GM12878 (cell line): ENCODE measurements at regions not wholly inside any gene's neighbourhood (a gene's known extent, or its start where the extent isn't known, plus 50 kb on each side); places are given as distances from the start of the nearest gene placed in this dataset.

Source experiments
- ATAC-seq: fragments of 200-7000 bp; cut with Tn5 transposase; 3 replicates; pipeline ENCODE4 v1.9.1; 2020; ENCODE audit warnings: mild to moderate bottlenecking, moderate library complexity
- BruUV-seq: library from RNA; stranded (reverse); fragments of 400-500 nt; replicated peaks from 2 replicates; lab custom pipeline; 2021; lab: Mats Ljungman, UMichigan
- CTCF ChIA-PET: fragments of 300-600 bp; sonication (Branson Sonifier 250); formaldehyde crosslinking; extraction: SDS; loops from one replicate; lab custom pipeline; 2021; ENCODE audit warnings: inconsistent platforms; lab: Yijun Ruan, JAX
- POLR2A ChIA-PET: fragments of 350-600 bp; formaldehyde crosslinking; extraction: SDS; loops from one replicate; lab custom pipeline; 2021; ENCODE audit warnings: inconsistent platforms; lab: Charles Lee
- RAD21 ChIA-PET: fragments of 300-600 bp; sonication (Branson Sonifier 250); formaldehyde crosslinking; loops from one replicate; lab custom pipeline; 2023; ENCODE audit warnings: antibody characterized with exemption; ENCODE audit not compliant: unreplicated experiment; lab: Charles Lee
- SMC1A ChIA-PET: fragments of 300-600 bp; sonication (Branson Sonifier 250); formaldehyde crosslinking; loops from one replicate; lab custom pipeline; 2023; ENCODE audit not compliant: unreplicated experiment, uncharacterized antibody; lab: Charles Lee
- DNase-seq: peaks from one replicate; pipeline ENCODE4 v3.0.0-alpha.2; 2011; ENCODE audit warnings: low read depth, low spot score
- FAIRE-seq: peaks from 3 replicates; lab custom pipeline; 2011; peaks lifted over from hg19 to GRCh38; lab: Jason Lieb, UNC
- H2AFZ ChIP-seq: 2 replicates; pipeline ENCODE4 v1.6.0; 2011; ENCODE audit warnings: low read depth, low read length, control low read depth; ENCODE audit not compliant: control insufficient read depth
- H3K27ac ChIP-seq: 2 replicates; pipeline ENCODE4 v1.5.1; 2011; ENCODE audit warnings: control low read depth; ENCODE audit not compliant: control insufficient read depth, insufficient read depth
- H3K27me3 ChIP-seq, 2 experiments: replicated peaks in 1 of 2; 2 replicates each; pipeline versions ENCODE4 v1.6.0 to v1.6.1; 2011; ENCODE audit warnings: low read length in 1 of 2; ENCODE audit not compliant: control insufficient read depth in 2 of 2, insufficient read depth in 2 of 2
- H3K36me3 ChIP-seq, 2 experiments: 2 replicates each; pipeline ENCODE4 v1.5.1; 2011; ENCODE audit warnings: low read length in 1 of 2; ENCODE audit not compliant: control insufficient read depth in 2 of 2, insufficient read depth in 2 of 2
- H3K4me1 ChIP-seq: 2 replicates; pipeline ENCODE4 v1.6.1; 2011; ENCODE audit warnings: mild to moderate bottlenecking, low read length, moderate library complexity, mixed read lengths; ENCODE audit not compliant: control insufficient read depth, insufficient read depth
- H3K4me2 ChIP-seq: 2 replicates; pipeline ENCODE4 v1.6.0; 2011; ENCODE audit warnings: control low read depth; ENCODE audit not compliant: control insufficient read depth, insufficient read depth
- H3K4me3 ChIP-seq: fragments of 200-600 bp; sonication (generic); 2 replicates; pipeline ENCODE4 v1.5.1; 2016
- H3K79me2 ChIP-seq: 2 replicates; pipeline ENCODE4 v1.6.0; 2011; ENCODE audit warnings: low read length; ENCODE audit not compliant: control insufficient read depth, insufficient read depth
- H3K9ac ChIP-seq: 2 replicates; pipeline ENCODE4 v1.8.0; 2011; ENCODE audit warnings: low read length, control low read depth, mixed read lengths; ENCODE audit not compliant: control insufficient read depth, insufficient read depth
- H3K9me3 ChIP-seq: replicated peaks from 3 replicates; pipeline ENCODE4 v1.5.1; 2011; ENCODE audit warnings: mild to moderate bottlenecking, low read length; ENCODE audit not compliant: control insufficient read depth, insufficient read depth
- H4K20me1 ChIP-seq: 2 replicates; pipeline ENCODE4 v1.6.0; 2011; ENCODE audit not compliant: control insufficient read depth, insufficient read depth
- BCL3 ChIP-seq: IDR thresholded peaks from 2 replicates; pipeline ENCODE4 v1.6.1; 2011; ENCODE audit warnings: borderline replicate concordance, low read depth, mild to moderate bottlenecking, moderate library complexity, low read length; ENCODE audit not compliant: insufficient read depth, poor library complexity, severe bottlenecking
- CREB1 ChIP-seq: IDR thresholded peaks from 2 replicates; pipeline ENCODE4 v1.6.1; 2012; ENCODE audit warnings: low read depth, mild to moderate bottlenecking, inconsistent platforms
- CREM ChIP-seq: IDR thresholded peaks from 2 replicates; pipeline ENCODE4 v1.6.1; 2014; ENCODE audit warnings: antibody characterized with exemption, low read depth
- EZH2 ChIP-seq: IDR thresholded peaks from 2 replicates; pipeline ENCODE4 v1.6.1; 2012; ENCODE audit warnings: low read depth, mild to moderate bottlenecking, control low read depth, inconsistent platforms, low read length, borderline replicate concordance; ENCODE audit not compliant: control insufficient read depth
- FOXK2 ChIP-seq: fragments of 450-650 bp; IDR thresholded peaks from 2 replicates; pipeline ENCODE4 v1.6.1; 2017; ENCODE audit warnings: mild to moderate bottlenecking, moderate library complexity
- HDAC2 ChIP-seq: fragments of 200-600 bp; sonication (generic); IDR thresholded peaks from 2 replicates; pipeline ENCODE4 v1.6.1; 2017
- JUND ChIP-seq: IDR thresholded peaks from 2 replicates; pipeline ENCODE4 v1.6.1; 2012; ENCODE audit warnings: low read depth, mild to moderate bottlenecking, low read length, improper control_type of control experiment, moderate library complexity
- MEF2B ChIP-seq: fragments of 450-650 bp; IDR thresholded peaks from 2 replicates; pipeline ENCODE4 v1.6.1; 2018; ENCODE audit warnings: mild to moderate bottlenecking, moderate library complexity; ENCODE audit not compliant: partially characterized antibody, poor library complexity, severe bottlenecking
- RAD51 ChIP-seq: fragments of 450-650 bp; IDR thresholded peaks from 2 replicates; pipeline ENCODE4 v1.6.1; 2016; ENCODE audit warnings: moderate library complexity, mild to moderate bottlenecking, inconsistent platforms
- SIX5 ChIP-seq: IDR thresholded peaks from 2 replicates; pipeline ENCODE4 v1.6.1; 2011; ENCODE audit warnings: mild to moderate bottlenecking, low read depth, low read length, moderate library complexity; ENCODE audit not compliant: severe bottlenecking
- SMAD1 ChIP-seq: fragments of 450-650 bp; IDR thresholded peaks from 2 replicates; pipeline ENCODE4 v1.6.1; 2018; ENCODE audit warnings: mild to moderate bottlenecking, low read depth; ENCODE audit not compliant: partially characterized antibody
- SMAD5 ChIP-seq: IDR thresholded peaks from 2 replicates; pipeline ENCODE4 v1.6.1; 2016; ENCODE audit warnings: antibody characterized with exemption, low read depth
- SP1 ChIP-seq: IDR thresholded peaks from one replicate; pipeline ENCODE4 v1.6.1; 2011; ENCODE audit warnings: low read depth, low read length
- ZBTB11 ChIP-seq: fragments of 450-650 bp; formaldehyde crosslinking; IDR thresholded peaks from 2 replicates; pipeline ENCODE4 v1.5.0; 2022; ENCODE audit warnings: mild to moderate bottlenecking, missing genetic modification characterization
- ZBTB4 ChIP-seq: fragments of 450-650 bp; formaldehyde crosslinking; IDR thresholded peaks from 2 replicates; pipeline ENCODE4 v1.4.0; 2022; ENCODE audit warnings: mild to moderate bottlenecking, moderate library complexity
- ZNF24 ChIP-seq: fragments of 450-650 bp; IDR thresholded peaks from 2 replicates; pipeline ENCODE4 v1.6.1; 2017; ENCODE audit warnings: antibody characterized with exemption, mild to moderate bottlenecking
- WGBS: methylation state at CpG from one replicate; pipeline ENCODE4 v1.1.6; 2016; ENCODE audit warnings: low lambda C conversion rate; ENCODE audit not compliant: insufficient replicate concordance, insufficient coverage; ENCODE audit errors: missing lambda C conversion rate; 5-methylcytosine and 5-hydroxymethylcytosine counted together
- in situ Hi-C: fragments of 300-500 bp; cut with MboI; formaldehyde crosslinking; loops from 9 replicates; pipeline ENCODE4 v1.14.3; 2018; ENCODE audit warnings: mixed read lengths
- intact Hi-C: fragments of 100-400 bp; cut with micrococcal nuclease; formaldehyde crosslinking; loops from one replicate; pipeline ENCODE4 v1.14.2; 2022; ENCODE audit not compliant: unreplicated experiment

GRCh38 chr2:10965241-10965843 lies 53.6 kb downstream of the KCNF1 start (continued):
- TF ChIP-seq BCL3 (no peak), CREM (no peak), SMAD1 (no peak), RAD51 (no peak), ZNF24 (no peak), ZBTB4 (no peak)

GRCh38 chr2:10966056-10966455 lies 54.3 kb downstream of the KCNF1 start:
- no peak for ATAC-seq
- no peak overlapping the region for H3K9ac ChIP-seq
- no TSS peak for BruUV-seq
- peaks cover 0 to 4% of the 10 kb centered on the region in 2 experiments; a peak in 3 of 4 replicates for H3K27me3 ChIP-seq
- ChIA-PET RAD21 (no interaction called here), POLR2A (no interaction called here), SMC1A (no interaction called here), CTCF (no interaction called here)
- intact Hi-C loops, result no loop called here
- no peak overlapping the region for H3K4me2 ChIP-seq
- no peak overlapping the region for H3K4me3 ChIP-seq
- no peaks in the 10 kb centered on the region for H4K20me1 ChIP-seq
- WGBS, result 16% methylated on average over 7 of the region's 7 CpGs
- no peak for DNase-seq
- no peak for FAIRE-seq
- H3K27ac ChIP-seq, result no peak overlapping the region
- in situ Hi-C loops, result no loop called here
- no peaks in the 10 kb centered on the region for H3K79me2 ChIP-seq
- H3K36me3 ChIP-seq, result no peaks in the 10 kb centered on the region
- no peak overlapping the region for H2AFZ ChIP-seq
- H3K9me3 ChIP-seq, result no peaks in the 10 kb centered on the region
- no peaks in the 10 kb centered on the region for H3K4me1 ChIP-seq
- no peak for TF ChIP-seq SMAD5
- no peak for TF ChIP-seq SIX5
- no peak for TF ChIP-seq ZBTB11
- no peak for TF ChIP-seq EZH2
- TF ChIP-seq CREB1, result no peak
- no peak for TF ChIP-seq SP1
- TF ChIP-seq HDAC2, result no peak
- TF ChIP-seq JUND, result no peak
- TF ChIP-seq FOXK2, result no peak
- TF ChIP-seq MEF2B, result no peak
